Vagina (tissue), 2 donors: ENCODE measurements at regions not wholly inside any gene's neighbourhood (a gene's known extent, or its start where the extent isn't known, plus 50 kb on each side); places are given as distances from the start of the nearest gene placed in this dataset.

Experiments used
- CTCF ChIP-seq, 3 experiments: fragments of 450-650 bp in 2 of 3; fragments of 200-600 bp in 1 of 3; sonication (generic) in 1 of 3; IDR thresholded peaks; one replicate each; pipeline ENCODE4 v1.5.1; 2017 to 2019; ENCODE audit warnings: antibody characterized with exemption in 3 of 3, mild to moderate bottlenecking in 2 of 3, moderate library complexity in 2 of 3
- POLR2A ChIP-seq, 2 donors: fragments of 450-650 bp; IDR thresholded peaks; one replicate each; pipeline ENCODE4 v1.6.1; 2017; ENCODE audit warnings: antibody characterized with exemption in 2 of 2, mild to moderate bottlenecking in 2 of 2, moderate library complexity in 2 of 2

DNA sequence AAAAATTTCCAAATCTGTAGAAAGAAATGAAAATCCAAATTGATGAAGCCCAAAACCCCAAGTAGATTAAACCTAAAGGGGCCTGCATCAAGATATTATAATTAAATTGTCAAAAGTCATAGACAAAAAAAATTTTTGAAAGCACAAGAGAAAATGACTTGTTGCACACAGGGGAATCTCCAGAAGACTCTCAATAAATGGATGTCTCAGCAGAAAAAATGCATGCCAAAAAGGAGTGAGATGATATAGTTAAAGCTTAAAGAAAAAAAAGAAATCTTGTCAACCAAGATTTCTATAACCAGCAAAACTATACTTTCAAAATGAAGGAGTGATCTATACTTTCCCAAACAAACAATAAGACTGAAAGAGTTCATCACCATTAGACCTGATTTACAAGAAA is 393.2 kb upstream of the SPAG17 start:
- TF ChIP-seq CTCF (IDR thresholded peaks at IDR 0.05) (no peak), POLR2A (IDR thresholded peaks at IDR 0.05) (no peak)
